Astrocyte (in vitro differentiated cells and primary cell): ENCODE measurements at regions not wholly inside any gene's neighbourhood (a gene's known extent, or its start where the extent isn't known, plus 50 kb on each side); places are given as distances from the start of the nearest gene placed in this dataset.

Experiments used
- EZH2 ChIP-seq: IDR thresholded peaks from 2 replicates; pipeline ENCODE4 v1.6.1; 2012; ENCODE audit warnings: mild to moderate bottlenecking, low read length, inconsistent platforms; ENCODE audit not compliant: insufficient read depth
- TF ChIP-seq, protein P1 (sequence below): IDR thresholded peaks from 2 replicates; pipeline ENCODE4 v1.5.1; 2011; ENCODE audit warnings: low read depth, mild to moderate bottlenecking, inconsistent platforms, low read length, moderate library complexity; ENCODE audit not compliant: insufficient read depth

DNA sequence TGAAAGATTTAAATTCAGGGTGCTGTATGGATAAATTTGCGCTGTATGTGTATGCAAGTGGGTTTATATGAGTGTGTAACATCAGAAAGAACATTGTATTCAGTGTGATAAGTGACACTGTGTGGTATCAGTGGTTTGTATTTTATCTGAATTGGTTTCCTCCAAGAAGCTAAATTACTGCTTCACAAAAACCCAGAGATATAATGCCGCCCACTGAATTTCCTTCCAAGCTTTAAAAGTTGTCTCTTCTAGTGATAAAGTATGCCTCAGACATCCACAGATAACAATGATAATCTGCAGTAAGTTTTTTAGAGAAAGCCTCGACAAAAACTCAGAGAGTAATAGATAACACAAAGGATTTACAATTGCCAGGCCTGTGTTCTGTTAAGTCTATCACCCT, 710.6 kb upstream of the HS3ST1 start:
- TF ChIP-seq, protein P1, sequence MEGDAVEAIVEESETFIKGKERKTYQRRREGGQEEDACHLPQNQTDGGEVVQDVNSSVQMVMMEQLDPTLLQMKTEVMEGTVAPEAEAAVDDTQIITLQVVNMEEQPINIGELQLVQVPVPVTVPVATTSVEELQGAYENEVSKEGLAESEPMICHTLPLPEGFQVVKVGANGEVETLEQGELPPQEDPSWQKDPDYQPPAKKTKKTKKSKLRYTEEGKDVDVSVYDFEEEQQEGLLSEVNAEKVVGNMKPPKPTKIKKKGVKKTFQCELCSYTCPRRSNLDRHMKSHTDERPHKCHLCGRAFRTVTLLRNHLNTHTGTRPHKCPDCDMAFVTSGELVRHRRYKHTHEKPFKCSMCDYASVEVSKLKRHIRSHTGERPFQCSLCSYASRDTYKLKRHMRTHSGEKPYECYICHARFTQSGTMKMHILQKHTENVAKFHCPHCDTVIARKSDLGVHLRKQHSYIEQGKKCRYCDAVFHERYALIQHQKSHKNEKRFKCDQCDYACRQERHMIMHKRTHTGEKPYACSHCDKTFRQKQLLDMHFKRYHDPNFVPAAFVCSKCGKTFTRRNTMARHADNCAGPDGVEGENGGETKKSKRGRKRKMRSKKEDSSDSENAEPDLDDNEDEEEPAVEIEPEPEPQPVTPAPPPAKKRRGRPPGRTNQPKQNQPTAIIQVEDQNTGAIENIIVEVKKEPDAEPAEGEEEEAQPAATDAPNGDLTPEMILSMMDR = no peak
- TF ChIP-seq EZH2 = no peak
